HEK293 (cell line): ENCODE measurements at regions not wholly inside any gene's neighbourhood (a gene's known extent, or its start where the extent isn't known, plus 50 kb on each side); places are given as distances from the start of the nearest gene placed in this dataset.

Experiments
- CTCF ChIA-PET: fragments of 350-600 bp; formaldehyde crosslinking; extraction: SDS; loops from one replicate; lab custom pipeline; 2021; ENCODE audit warnings: antibody characterized with exemption; lab: Yijun Ruan, JAX
- POLR2A ChIA-PET: fragments of 300-600 bp; formaldehyde crosslinking; extraction: SDS; loops from one replicate; lab custom pipeline; 2020; ENCODE audit warnings: antibody characterized with exemption, inconsistent platforms; lab: Yijun Ruan, JAX
- H3K27ac ChIP-seq: fragments of 200-500 bp; sonication (Bioruptor generic); 2 replicates; pipeline ENCODE4 v1.5.1; 2014; ENCODE audit warnings: low read depth, low read length, control low read depth, inconsistent platforms; ENCODE audit errors: extremely low read depth
- H3K36me3 ChIP-seq, 2 experiments: fragments of 200-500 bp in 1 of 2; sonication (Bioruptor generic) in 1 of 2; 1 replicate in 1 of 2; 2 replicates in 1 of 2; pipeline ENCODE4 v1.5.1; 2014 to 2017; ENCODE audit warnings: inconsistent platforms in 2 of 2, low read length in 2 of 2; ENCODE audit not compliant: control insufficient read depth in 2 of 2, insufficient read depth in 1 of 2
- H3K4me1 ChIP-seq: fragments of 200-500 bp; sonication (Bioruptor generic); 2 replicates; pipeline ENCODE4 v1.5.1; 2014; ENCODE audit warnings: mild to moderate bottlenecking, low read length, inconsistent platforms; ENCODE audit not compliant: control insufficient read depth, insufficient read depth
- H3K4me3 ChIP-seq: 2 replicates; pipeline ENCODE4 v1.5.1; 2011; ENCODE audit warnings: low read depth, mild to moderate bottlenecking, control low read depth, low read length, moderate library complexity
- H3K9me3 ChIP-seq: fragments of 200-500 bp; sonication (Bioruptor generic); 2 replicates; pipeline ENCODE4 v1.5.1; 2014; ENCODE audit warnings: low read depth, low read length, inconsistent platforms; ENCODE audit not compliant: control insufficient read depth, insufficient read depth
- BCL11A ChIP-seq: fragments of 450-650 bp; formaldehyde crosslinking; IDR thresholded peaks from 2 replicates; pipeline ENCODE4 v1.5.1; 2016; ENCODE audit warnings: low read depth, missing biosample characterization, missing genetic modification characterization
- GFI1B ChIP-seq: fragments of 450-650 bp; formaldehyde crosslinking; IDR thresholded peaks from 2 replicates; pipeline ENCODE4 v1.5.1; 2016; ENCODE audit warnings: missing biosample characterization, missing genetic modification characterization
- GLI2 ChIP-seq: fragments of 450-650 bp; formaldehyde crosslinking; IDR thresholded peaks from 2 replicates; pipeline ENCODE4; 2017; ENCODE audit warnings: missing biosample characterization, missing genetic modification characterization, low read depth, borderline replicate concordance
- KLF8 ChIP-seq: fragments of 450-650 bp; formaldehyde crosslinking; IDR thresholded peaks from 2 replicates; pipeline ENCODE4 v1.5.1; 2016; ENCODE audit warnings: missing biosample characterization, missing genetic modification characterization
- OSR2 ChIP-seq: fragments of 450-650 bp; formaldehyde crosslinking; IDR thresholded peaks from 2 replicates; pipeline ENCODE4 v1.5.1; 2016; ENCODE audit warnings: missing biosample characterization, missing genetic modification characterization
- PRDM4 ChIP-seq: fragments of 450-650 bp; formaldehyde crosslinking; IDR thresholded peaks from 2 replicates; pipeline ENCODE4 v1.5.1; 2017; ENCODE audit warnings: missing biosample characterization, missing genetic modification characterization
- REPIN1 ChIP-seq: fragments of 450-650 bp; formaldehyde crosslinking; IDR thresholded peaks from 2 replicates; pipeline ENCODE4 v1.5.1; 2017; ENCODE audit warnings: missing biosample characterization, missing genetic modification characterization, low read depth
- TCF7L2 ChIP-seq: IDR thresholded peaks from 2 replicates; pipeline ENCODE4 v1.6.1; 2011; ENCODE audit warnings: low read depth, mild to moderate bottlenecking, inconsistent platforms, low read length, moderate library complexity, borderline replicate concordance
- ZBTB1 ChIP-seq: fragments of 450-650 bp; formaldehyde crosslinking; IDR thresholded peaks from 2 replicates; pipeline ENCODE4 v1.5.1; 2016; ENCODE audit warnings: missing biosample characterization, missing genetic modification characterization
- ZBTB6 ChIP-seq: fragments of 450-650 bp; formaldehyde crosslinking; IDR thresholded peaks from 2 replicates; pipeline ENCODE4 v1.5.1; 2017; ENCODE audit warnings: missing biosample characterization, missing genetic modification characterization
- ZFP37 ChIP-seq: fragments of 450-650 bp; formaldehyde crosslinking; IDR thresholded peaks from 2 replicates; pipeline ENCODE4 v1.5.1; 2016; ENCODE audit warnings: missing biosample characterization, missing genetic modification characterization
- ZNF157 ChIP-seq: fragments of 450-650 bp; formaldehyde crosslinking; IDR thresholded peaks from 2 replicates; pipeline ENCODE4 v1.5.1; 2016; ENCODE audit warnings: missing biosample characterization, missing genetic modification characterization
- ZNF169 ChIP-seq: fragments of 450-650 bp; formaldehyde crosslinking; IDR thresholded peaks from 2 replicates; pipeline ENCODE4 v1.5.1; 2016; ENCODE audit warnings: missing biosample characterization, missing genetic modification characterization
- ZNF184 ChIP-seq: fragments of 450-650 bp; IDR thresholded peaks from 2 replicates; pipeline ENCODE4 v1.5.1; 2018; ENCODE audit warnings: missing biosample characterization, mild to moderate bottlenecking, missing genetic modification characterization
- ZNF23 ChIP-seq: fragments of 450-650 bp; formaldehyde crosslinking; IDR thresholded peaks from 2 replicates; pipeline ENCODE4 v1.5.1; 2016; ENCODE audit warnings: missing biosample characterization, missing genetic modification characterization, borderline replicate concordance
- ZNF366 ChIP-seq: fragments of 450-650 bp; formaldehyde crosslinking; conservative IDR thresholded peaks from 2 replicates; pipeline ENCODE4 v1.5.1; 2016; ENCODE audit warnings: missing biosample characterization, missing genetic modification characterization
- ZNF37A ChIP-seq: fragments of 450-650 bp; IDR thresholded peaks from 2 replicates; pipeline ENCODE4 v1.5.1; 2018; ENCODE audit warnings: missing biosample characterization, missing genetic modification characterization
- ZNF555 ChIP-seq: fragments of 450-650 bp; formaldehyde crosslinking; conservative IDR thresholded peaks from 2 replicates; pipeline ENCODE4 v1.5.1; 2017; ENCODE audit warnings: missing biosample characterization, mild to moderate bottlenecking, missing genetic modification characterization, inconsistent platforms
- ZNF596 ChIP-seq: fragments of 450-650 bp; IDR thresholded peaks from 2 replicates; pipeline ENCODE4 v1.5.0; 2018; ENCODE audit warnings: missing biosample characterization, mild to moderate bottlenecking, missing genetic modification characterization, moderate library complexity
- ZNF639 ChIP-seq: fragments of 450-650 bp; formaldehyde crosslinking; IDR thresholded peaks from 2 replicates; pipeline ENCODE4 v1.5.1; 2016; ENCODE audit warnings: missing biosample characterization, missing genetic modification characterization
- ZNF658 ChIP-seq: fragments of 450-650 bp; formaldehyde crosslinking; IDR thresholded peaks from 2 replicates; pipeline ENCODE4; 2016; ENCODE audit warnings: missing biosample characterization, missing genetic modification characterization
- ZNF692 ChIP-seq: fragments of 450-650 bp; formaldehyde crosslinking; IDR thresholded peaks from 2 replicates; pipeline ENCODE4 v1.5.1; 2016; ENCODE audit warnings: missing biosample characterization, missing genetic modification characterization
- ZNF776 ChIP-seq: fragments of 450-650 bp; formaldehyde crosslinking; IDR thresholded peaks from 2 replicates; pipeline ENCODE4 v1.5.0; 2017; ENCODE audit warnings: missing biosample characterization, missing genetic modification characterization, borderline replicate concordance

GRCh38 chr4:126888968-126889367, 743.8 kb upstream of the INTU start (continued):
- TF ChIP-seq ZNF658 (tag by site-specific recombination) (no peak), GLI2 (tag by site-specific recombination) (no peak), ZNF555 (tag by site-specific recombination) (no peak)

GRCh38 chr4:126890383-126890782, 742.4 kb upstream of the INTU start:
- CTCF ChIA-PET: no interaction called here
- POLR2A ChIA-PET: no interaction called here
- no peaks in the 10 kb centered on the region for H3K9me3 ChIP-seq
- H3K4me1 ChIP-seq: no peaks in the 10 kb centered on the region
- no peak overlapping the region for H3K4me3 ChIP-seq
- no peak for TF ChIP-seq PRDM4
- no peaks in the 10 kb centered on the region for H3K36me3 ChIP-seq
- H3K27ac ChIP-seq: no peak overlapping the region

GRCh38 chr4:126890994-126891393, 741.8 kb upstream of the INTU start:
- Histone ChIP-seq H3K9me3 (no peaks in the 10 kb centered on the region), H3K4me1 (no peaks in the 10 kb centered on the region), H3K36me3 (no peaks in the 10 kb centered on the region), H3K4me3 (no peak overlapping the region), H3K27ac (no peak overlapping the region)
- ChIA-PET CTCF (no interaction called here), POLR2A (no interaction called here)
- TF ChIP-seq ZNF23 (tag by site-specific recombination) (no peak), ZNF639 (tag by site-specific recombination) (no peak), ZNF776 (tag by site-specific recombination) (no peak), ZNF692 (tag by site-specific recombination) (no peak), BCL11A (no peak), ZNF596 (tag by site-specific recombination) (no peak), ZFP37 (tag by site-specific recombination) (no peak), ZNF37A (tag by site-specific recombination) (no peak), ZNF184 (tag by site-specific recombination) (no peak), ZNF366 (tag by site-specific recombination) (no peak), KLF8 (tag by site-specific recombination) (no peak), OSR2 (tag by site-specific recombination) (no peak), TCF7L2 (no peak), REPIN1 (tag by site-specific recombination) (no peak), GLI2 (tag by site-specific recombination) (no peak), ZBTB1 (tag by site-specific recombination) (no peak), GFI1B (tag by site-specific recombination) (no peak), ZNF157 (tag by site-specific recombination) (no peak), ZNF169 (no peak), ZBTB6 (tag by site-specific recombination) (no peak)
